ENCODE measurements at regions not wholly inside any gene's neighbourhood (a gene's known extent, or its start where the extent isn't known, plus 50 kb on each side); places are given as distances from the start of the nearest gene placed in this dataset.

DNA sequence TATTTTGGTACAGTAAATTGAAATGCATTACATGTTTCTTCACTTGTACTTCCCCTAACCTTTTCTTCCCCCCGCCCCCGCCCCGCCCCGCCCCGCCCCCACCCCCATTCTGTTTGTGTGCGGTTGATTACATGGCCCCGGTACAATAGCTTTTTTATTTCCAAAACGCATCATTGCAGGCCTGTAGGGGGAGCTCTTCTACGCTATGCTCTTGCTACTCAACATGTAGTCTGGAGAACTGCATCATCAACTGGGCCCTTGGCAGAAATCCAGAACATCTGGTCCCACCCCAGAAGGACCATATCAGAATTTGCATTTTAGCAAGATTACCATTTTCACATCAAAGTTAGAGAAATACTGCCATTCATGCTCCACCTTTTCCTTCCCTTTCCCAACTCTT, 333.3 kb upstream of the DDX53 start:
- no peaks in the 10 kb centered on the region for H3K4me1 ChIP-seq (ENCODE audit: control insufficient read depth in 3 of 3, insufficient read depth in 3 of 3, low read length in 3 of 3)
- no peaks in the 10 kb centered on the region for H3K9me3 ChIP-seq (ENCODE audit: control insufficient read depth in 3 of 3, low read length in 3 of 3)
- H3K27ac ChIP-seq (ENCODE audit: low read depth, low read length), result no peak overlapping the region
- H3K4me3 ChIP-seq (ENCODE audit: low read length in 3 of 3), result no peak overlapping the region
- H3K27me3 ChIP-seq (ENCODE audit: control insufficient read depth in 3 of 3, insufficient read depth in 3 of 3, low read length in 3 of 3), result no peaks in the 10 kb centered on the region
- H3K9ac ChIP-seq (ENCODE audit: low read depth in 1 of 3, low read length in 3 of 3), result no peak overlapping the region
- no peaks in the 10 kb centered on the region for H3K36me3 ChIP-seq (ENCODE audit: control insufficient read depth in 3 of 3, insufficient read depth in 3 of 3, low read length in 3 of 3)

DNA sequence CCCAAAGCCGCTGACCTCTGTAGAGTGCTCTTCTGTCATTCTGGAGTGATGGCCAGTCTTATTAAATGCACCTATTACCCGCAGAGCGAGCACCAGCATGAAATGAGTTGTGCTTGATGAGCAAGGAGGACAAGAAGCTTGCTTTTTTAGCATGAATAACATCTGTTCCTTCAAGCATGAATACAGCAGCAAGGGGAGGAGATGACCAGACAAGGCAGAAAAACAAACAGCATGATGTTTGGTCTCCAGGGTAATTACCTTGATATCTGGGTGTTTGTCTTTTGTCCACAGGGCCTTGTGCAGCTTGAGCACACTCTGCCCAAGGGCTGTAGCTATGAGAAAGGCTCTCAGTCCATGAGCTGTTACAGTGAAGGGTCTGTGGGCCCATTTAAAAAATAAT, 324.8 kb upstream of the DDX53 start:
- Histone ChIP-seq H3K4me1 (ENCODE audit: control insufficient read depth in 3 of 3, insufficient read depth in 3 of 3, low read length in 3 of 3) (no peaks in the 10 kb centered on the region), H3K27me3 (ENCODE audit: control insufficient read depth in 3 of 3, insufficient read depth in 3 of 3, low read length in 3 of 3) (no peaks in the 10 kb centered on the region), H3K27ac (ENCODE audit: low read depth, low read length) (no peak overlapping the region), H3K4me3 (ENCODE audit: low read length in 3 of 3) (no peak overlapping the region), H3K9ac (ENCODE audit: low read depth in 1 of 3, low read length in 3 of 3) (no peak overlapping the region), H3K36me3 (ENCODE audit: control insufficient read depth in 3 of 3, insufficient read depth in 3 of 3, low read length in 3 of 3) (no peaks in the 10 kb centered on the region), H3K9me3 (ENCODE audit: control insufficient read depth in 3 of 3, low read length in 3 of 3) (no peaks in the 10 kb centered on the region)

DNA sequence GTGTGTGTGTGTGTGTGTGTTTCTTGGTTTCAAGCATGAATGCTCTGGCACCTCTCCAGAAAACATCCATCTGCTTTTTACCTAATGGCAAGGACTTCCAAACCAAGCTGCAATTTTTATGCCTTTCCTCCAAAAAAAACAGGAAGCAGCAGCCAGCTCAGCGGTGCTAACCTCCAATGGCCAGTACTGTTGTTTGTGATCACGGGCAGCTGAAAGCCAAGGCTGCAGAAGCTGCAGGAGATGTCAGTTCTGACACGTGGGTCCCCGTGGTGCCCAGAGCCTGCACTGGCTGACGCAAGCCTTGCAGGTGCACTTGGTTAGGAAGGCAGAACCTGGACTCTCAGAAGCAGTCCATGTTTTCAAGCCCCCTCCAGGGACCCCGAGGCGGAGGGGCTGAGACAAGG, 313.6 kb upstream of the DDX53 start:
- Histone ChIP-seq H3K9me3 (ENCODE audit: control insufficient read depth in 3 of 3, low read length in 3 of 3) (no peaks in the 10 kb centered on the region), H3K36me3 (ENCODE audit: control insufficient read depth in 3 of 3, insufficient read depth in 3 of 3, low read length in 3 of 3) (no peaks in the 10 kb centered on the region), H3K9ac (ENCODE audit: low read depth in 1 of 3, low read length in 3 of 3) (no peak overlapping the region), H3K27ac (ENCODE audit: low read depth, low read length) (no peak overlapping the region), H3K4me3 (ENCODE audit: low read length in 3 of 3) (no peak overlapping the region), H3K4me1 (ENCODE audit: control insufficient read depth in 3 of 3, insufficient read depth in 3 of 3, low read length in 3 of 3) (no peaks in the 10 kb centered on the region), H3K27me3 (ENCODE audit: control insufficient read depth in 3 of 3, insufficient read depth in 3 of 3, low read length in 3 of 3) (no peaks in the 10 kb centered on the region)

DNA sequence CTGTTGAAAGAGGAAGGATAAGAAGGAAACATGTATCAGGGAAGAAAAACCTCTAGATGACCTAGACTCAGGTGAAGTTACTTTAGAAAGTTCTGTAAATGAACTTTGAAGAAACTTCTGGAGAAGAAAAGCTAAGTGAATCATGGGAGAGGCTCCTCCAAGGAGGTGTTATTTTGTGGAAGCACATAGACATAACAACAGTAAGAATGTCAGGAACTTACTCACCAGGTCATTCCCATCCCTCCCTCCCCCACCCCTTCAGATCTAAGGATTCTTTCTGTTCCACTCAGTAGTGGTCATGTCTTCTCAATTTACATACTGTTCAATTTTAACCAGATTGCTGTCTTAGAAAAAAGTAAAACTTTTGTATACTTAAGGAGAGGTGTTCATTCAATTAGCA, 310.5 kb upstream of the DDX53 start:
- H3K27me3 ChIP-seq (ENCODE audit: control insufficient read depth in 3 of 3, insufficient read depth in 3 of 3, low read length in 3 of 3), result no peaks in the 10 kb centered on the region
- no peaks in the 10 kb centered on the region for H3K4me1 ChIP-seq (ENCODE audit: control insufficient read depth in 3 of 3, insufficient read depth in 3 of 3, low read length in 3 of 3)
- no peaks in the 10 kb centered on the region for H3K9me3 ChIP-seq (ENCODE audit: control insufficient read depth in 3 of 3, low read length in 3 of 3)
- no peak overlapping the region for H3K4me3 ChIP-seq (ENCODE audit: low read length in 3 of 3)
- H3K27ac ChIP-seq (ENCODE audit: low read depth, low read length), result no peak overlapping the region
- H3K36me3 ChIP-seq (ENCODE audit: control insufficient read depth in 3 of 3, insufficient read depth in 3 of 3, low read length in 3 of 3), result no peaks in the 10 kb centered on the region
- no peak overlapping the region for H3K9ac ChIP-seq (ENCODE audit: low read depth in 1 of 3, low read length in 3 of 3)

DNA sequence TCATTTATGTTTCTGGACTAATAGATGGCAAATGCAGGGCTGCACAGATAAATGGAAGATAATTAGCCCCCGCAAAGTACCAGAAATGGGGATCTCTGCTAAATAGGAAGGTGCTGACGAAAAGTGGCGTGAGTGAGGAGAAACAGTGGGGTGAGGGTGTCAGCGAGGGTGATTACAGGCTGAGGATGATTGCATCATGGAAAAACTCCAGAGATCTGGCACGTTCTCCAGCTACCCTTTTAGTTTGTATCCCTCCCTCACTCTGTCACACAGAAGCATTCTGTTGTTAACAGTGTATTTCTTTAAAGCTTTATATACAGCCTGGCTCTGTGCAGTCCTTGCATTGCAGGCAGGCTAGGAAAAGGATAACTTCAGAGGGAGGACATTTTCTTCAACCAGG, 309.6 kb upstream of the DDX53 start:
- H3K4me1 ChIP-seq (ENCODE audit: control insufficient read depth in 3 of 3, insufficient read depth in 3 of 3, low read length in 3 of 3), result no peaks in the 10 kb centered on the region
- no peaks in the 10 kb centered on the region for H3K27me3 ChIP-seq (ENCODE audit: control insufficient read depth in 3 of 3, insufficient read depth in 3 of 3, low read length in 3 of 3)
- no peak overlapping the region for H3K9ac ChIP-seq (ENCODE audit: low read depth in 1 of 3, low read length in 3 of 3)
- H3K9me3 ChIP-seq (ENCODE audit: control insufficient read depth in 3 of 3, low read length in 3 of 3), result no peaks in the 10 kb centered on the region
- no peaks in the 10 kb centered on the region for H3K36me3 ChIP-seq (ENCODE audit: control insufficient read depth in 3 of 3, insufficient read depth in 3 of 3, low read length in 3 of 3)
- H3K27ac ChIP-seq (ENCODE audit: low read depth, low read length), result no peak overlapping the region
- H3K4me3 ChIP-seq (ENCODE audit: low read length in 3 of 3), result no peak overlapping the region

DNA sequence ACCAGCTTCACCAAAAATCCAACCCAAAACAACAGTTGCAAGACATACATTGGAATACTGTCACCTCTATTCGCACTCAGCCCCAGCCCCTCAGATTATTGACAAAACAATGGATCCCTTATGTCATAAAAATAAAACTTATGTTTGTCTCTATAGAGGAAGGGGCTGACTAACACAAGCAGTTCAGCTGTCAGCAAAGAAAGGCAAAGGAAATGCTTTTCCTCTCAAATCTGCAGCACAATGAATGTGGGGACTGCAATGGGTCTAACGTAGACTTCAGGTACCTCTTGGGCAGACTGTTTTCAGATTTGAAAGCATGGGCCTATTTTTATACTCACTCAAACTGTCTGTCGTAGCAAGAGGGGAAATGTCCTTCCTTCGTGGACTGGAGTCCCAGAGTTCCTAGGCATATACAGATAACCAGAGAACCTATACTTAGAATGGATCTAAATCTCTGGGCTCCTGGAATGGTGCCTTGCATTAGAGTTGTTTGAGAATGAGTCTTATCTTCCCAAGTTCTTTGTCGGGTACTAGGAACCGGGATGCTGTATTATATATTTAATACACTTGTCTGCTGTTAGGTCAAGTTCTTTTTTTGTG, 307.7 kb upstream of the DDX53 start:
- no peaks in the 10 kb centered on the region for H3K4me1 ChIP-seq (ENCODE audit: control insufficient read depth in 3 of 3, insufficient read depth in 3 of 3, low read length in 3 of 3)
- H3K4me3 ChIP-seq (ENCODE audit: low read length in 3 of 3), result no peak overlapping the region
- H3K9me3 ChIP-seq (ENCODE audit: control insufficient read depth in 3 of 3, low read length in 3 of 3), result no peaks in the 10 kb centered on the region
- no peaks in the 10 kb centered on the region for H3K36me3 ChIP-seq (ENCODE audit: control insufficient read depth in 3 of 3, insufficient read depth in 3 of 3, low read length in 3 of 3)
- H3K9ac ChIP-seq (ENCODE audit: low read depth in 1 of 3, low read length in 3 of 3), result no peak overlapping the region
- no peaks in the 10 kb centered on the region for H3K27me3 ChIP-seq (ENCODE audit: control insufficient read depth in 3 of 3, insufficient read depth in 3 of 3, low read length in 3 of 3)
- no peak overlapping the region for H3K27ac ChIP-seq (ENCODE audit: low read depth, low read length)

DNA sequence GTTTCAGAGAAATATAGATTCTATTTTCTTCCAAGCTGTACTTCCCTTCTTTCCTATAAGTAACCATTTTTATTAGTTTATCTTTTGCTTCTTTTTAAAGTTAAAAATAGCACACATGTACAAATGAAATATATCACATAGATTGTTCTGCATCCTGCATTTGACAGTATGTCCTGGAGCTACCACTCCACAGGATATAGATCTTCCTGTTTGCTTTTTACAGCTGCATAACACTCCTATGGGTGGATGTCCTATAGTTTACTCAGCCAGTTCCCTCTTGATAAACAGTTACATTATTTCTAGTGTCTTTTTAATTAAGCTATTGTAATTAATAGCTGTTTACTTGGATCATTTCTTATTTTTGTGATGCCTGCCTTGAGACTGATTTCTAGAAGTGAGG, 301.6 kb upstream of the DDX53 start:
- H3K9ac ChIP-seq (ENCODE audit: low read depth in 1 of 3, low read length in 3 of 3), result no peak overlapping the region
- H3K9me3 ChIP-seq (ENCODE audit: control insufficient read depth in 3 of 3, low read length in 3 of 3), result no peaks in the 10 kb centered on the region
- H3K4me1 ChIP-seq (ENCODE audit: control insufficient read depth in 3 of 3, insufficient read depth in 3 of 3, low read length in 3 of 3), result no peaks in the 10 kb centered on the region
- H3K27ac ChIP-seq (ENCODE audit: low read depth, low read length), result no peak overlapping the region
- H3K36me3 ChIP-seq (ENCODE audit: control insufficient read depth in 3 of 3, insufficient read depth in 3 of 3, low read length in 3 of 3), result no peaks in the 10 kb centered on the region
- H3K27me3 ChIP-seq (ENCODE audit: control insufficient read depth in 3 of 3, insufficient read depth in 3 of 3, low read length in 3 of 3), result no peaks in the 10 kb centered on the region
- H3K4me3 ChIP-seq (ENCODE audit: low read length in 3 of 3), result no peak overlapping the region

DNA sequence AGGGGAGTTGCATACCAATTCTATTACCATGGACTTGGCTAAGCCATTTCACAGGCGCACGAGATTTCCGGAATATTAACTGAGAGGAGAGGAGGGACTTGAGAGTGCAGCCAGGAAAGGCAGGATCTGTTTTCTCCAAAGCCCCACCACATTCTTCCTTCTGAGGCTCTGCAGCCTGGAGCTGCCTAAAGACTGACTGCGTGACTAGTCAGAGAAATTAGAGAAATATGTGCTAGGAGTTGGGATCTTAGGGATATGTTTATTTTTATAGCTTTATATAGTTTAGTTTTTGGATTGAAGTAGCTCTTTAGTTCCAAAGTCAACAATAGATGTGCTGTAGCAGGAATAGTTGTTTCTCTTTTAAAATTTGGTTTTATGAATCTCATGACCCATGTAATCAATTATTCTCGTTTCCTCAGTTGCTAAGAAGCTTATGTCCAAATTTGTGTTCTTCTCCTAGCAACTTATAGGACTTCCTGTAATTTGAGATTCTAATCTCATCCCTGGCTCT, 300.1 kb upstream of the DDX53 start:
- H3K9me3 ChIP-seq (ENCODE audit: control insufficient read depth in 3 of 3, low read length in 3 of 3), result no peaks in the 10 kb centered on the region
- H3K36me3 ChIP-seq (ENCODE audit: control insufficient read depth in 3 of 3, insufficient read depth in 3 of 3, low read length in 3 of 3), result no peaks in the 10 kb centered on the region
- no peaks in the 10 kb centered on the region for H3K27me3 ChIP-seq (ENCODE audit: control insufficient read depth in 3 of 3, insufficient read depth in 3 of 3, low read length in 3 of 3)
- H3K4me3 ChIP-seq (ENCODE audit: low read length in 3 of 3), result no peak overlapping the region
- H3K9ac ChIP-seq (ENCODE audit: low read depth in 1 of 3, low read length in 3 of 3), result no peak overlapping the region
- H3K4me1 ChIP-seq (ENCODE audit: control insufficient read depth in 3 of 3, insufficient read depth in 3 of 3, low read length in 3 of 3), result no peaks in the 10 kb centered on the region
- H3K27ac ChIP-seq (ENCODE audit: low read depth, low read length), result no peak overlapping the region

DNA sequence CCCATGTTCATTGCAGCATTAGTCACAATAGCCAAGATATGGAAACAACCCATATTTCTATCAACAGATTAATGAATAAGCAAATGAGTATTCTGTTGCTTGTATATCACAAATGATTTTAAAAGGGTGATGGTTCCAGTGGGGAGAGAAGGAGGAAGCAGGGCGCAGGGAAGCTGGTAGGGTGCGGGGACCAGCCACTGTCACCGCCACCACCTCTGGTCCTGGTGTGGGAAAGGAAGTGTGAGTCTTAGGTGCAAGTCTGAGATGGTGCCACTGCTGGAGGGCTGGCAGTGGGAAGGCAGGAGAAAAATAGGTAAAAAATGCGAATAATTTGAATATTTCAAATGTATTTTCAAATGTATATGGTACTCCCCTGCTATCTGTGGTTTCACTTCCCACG, 286.8 kb upstream of the DDX53 start:
- H3K27me3 ChIP-seq (ENCODE audit: control insufficient read depth in 3 of 3, insufficient read depth in 3 of 3, low read length in 3 of 3), result no peaks in the 10 kb centered on the region
- no peaks in the 10 kb centered on the region for H3K9me3 ChIP-seq (ENCODE audit: control insufficient read depth in 3 of 3, low read length in 3 of 3)
- H3K4me1 ChIP-seq (ENCODE audit: control insufficient read depth in 3 of 3, insufficient read depth in 3 of 3, low read length in 3 of 3), result no peaks in the 10 kb centered on the region
- H3K27ac ChIP-seq (ENCODE audit: low read depth, low read length), result no peak overlapping the region
- H3K9ac ChIP-seq (ENCODE audit: low read depth in 1 of 3, low read length in 3 of 3), result no peak overlapping the region
- no peaks in the 10 kb centered on the region for H3K36me3 ChIP-seq (ENCODE audit: control insufficient read depth in 3 of 3, insufficient read depth in 3 of 3, low read length in 3 of 3)
- H3K4me3 ChIP-seq (ENCODE audit: low read length in 3 of 3), result no peak overlapping the region

DNA sequence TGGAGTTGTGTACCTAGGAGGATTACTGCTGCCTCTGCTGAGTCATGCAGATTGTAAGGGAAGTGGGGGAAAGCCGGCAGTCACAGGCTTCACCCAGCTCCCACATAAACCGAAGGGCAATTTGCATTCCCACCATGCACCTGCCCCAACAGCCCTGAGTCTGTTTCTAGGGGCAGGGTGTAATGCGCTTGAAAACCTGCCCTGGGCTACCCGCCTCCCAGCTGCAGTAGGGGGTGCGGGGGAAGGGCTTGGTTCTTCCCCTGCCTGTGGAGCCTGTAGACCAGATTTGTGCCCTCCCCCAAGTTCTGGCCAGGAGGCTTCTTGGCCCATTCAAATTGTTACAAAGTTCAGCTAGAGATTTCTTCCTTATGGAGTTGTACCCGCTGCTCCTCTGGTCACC, 269.2 kb upstream of the DDX53 start:
- no peaks in the 10 kb centered on the region for H3K27me3 ChIP-seq (ENCODE audit: control insufficient read depth in 3 of 3, insufficient read depth in 3 of 3, low read length in 3 of 3)
- H3K36me3 ChIP-seq (ENCODE audit: control insufficient read depth in 3 of 3, insufficient read depth in 3 of 3, low read length in 3 of 3), result no peaks in the 10 kb centered on the region
- H3K4me3 ChIP-seq (ENCODE audit: low read length in 3 of 3), result no peak overlapping the region
- H3K9ac ChIP-seq (ENCODE audit: low read depth in 1 of 3, low read length in 3 of 3), result no peak overlapping the region
- H3K27ac ChIP-seq (ENCODE audit: low read depth, low read length), result no peak overlapping the region
- no peaks in the 10 kb centered on the region for H3K9me3 ChIP-seq (ENCODE audit: control insufficient read depth in 3 of 3, low read length in 3 of 3)
- no peaks in the 10 kb centered on the region for H3K4me1 ChIP-seq (ENCODE audit: control insufficient read depth in 3 of 3, insufficient read depth in 3 of 3, low read length in 3 of 3)

DNA sequence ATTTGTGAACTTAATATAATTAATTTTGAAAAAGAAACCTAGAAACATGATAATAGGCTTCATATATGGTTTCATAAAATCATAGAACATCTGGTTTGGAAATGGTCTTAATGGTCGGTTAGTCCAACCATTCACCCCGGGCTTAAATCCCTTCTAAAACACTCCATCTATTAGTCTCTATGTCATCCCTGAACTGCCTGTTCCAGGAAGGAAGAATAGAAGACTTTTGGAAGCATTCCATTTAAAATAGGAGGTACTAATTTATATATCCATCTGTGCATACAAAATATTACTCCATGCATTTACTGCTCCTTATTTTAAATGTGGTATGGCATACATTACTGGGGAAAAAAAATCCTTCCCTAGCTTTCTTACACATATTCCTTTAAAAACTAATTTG, 262.2 kb upstream of the DDX53 start:
- no peaks in the 10 kb centered on the region for H3K9me3 ChIP-seq (ENCODE audit: control insufficient read depth in 3 of 3, low read length in 3 of 3)
- H3K4me1 ChIP-seq (ENCODE audit: control insufficient read depth in 3 of 3, insufficient read depth in 3 of 3, low read length in 3 of 3), result no peaks in the 10 kb centered on the region
- no peak overlapping the region for H3K27ac ChIP-seq (ENCODE audit: low read depth, low read length)
- no peak overlapping the region for H3K9ac ChIP-seq (ENCODE audit: low read depth in 1 of 3, low read length in 3 of 3)
- no peaks in the 10 kb centered on the region for H3K36me3 ChIP-seq (ENCODE audit: control insufficient read depth in 3 of 3, insufficient read depth in 3 of 3, low read length in 3 of 3)
- no peaks in the 10 kb centered on the region for H3K27me3 ChIP-seq (ENCODE audit: control insufficient read depth in 3 of 3, insufficient read depth in 3 of 3, low read length in 3 of 3)
- H3K4me3 ChIP-seq (ENCODE audit: low read length in 3 of 3), result no peak overlapping the region

Data from skeletal muscle tissue (tissue), 3 donors.